Cardiac muscle cell (in vitro differentiated cells and primary cell): ENCODE measurements at regions not wholly inside any gene's neighbourhood (a gene's known extent, or its start where the extent isn't known, plus 50 kb on each side); places are given as distances from the start of the nearest gene placed in this dataset.
A peak's percentile ranks its signal among the peaks of the same experiment; 100 is the strongest.

Experiments
- DNase-seq, 2 donors: peaks; one replicate each; pipeline versions ENCODE4 v3.0.0 to v3.0.0-alpha.2; 2010 to 2017; ENCODE audit warnings: low read depth in 1 of 2, low spot score in 1 of 2
- H3K27ac ChIP-seq: fragments of 200-600 bp; sonication (generic); 2 replicates; pipeline ENCODE4 v1.5.1; 2016
- H3K27me3 ChIP-seq: fragments of 200-600 bp; sonication (generic); 2 replicates; pipeline ENCODE4 v1.6.0; 2016; ENCODE audit warnings: control low read depth
- H3K36me3 ChIP-seq: fragments of 200-600 bp; sonication (generic); 2 replicates; pipeline ENCODE4 v1.5.1; 2016; ENCODE audit warnings: control low read depth
- H3K4me1 ChIP-seq: fragments of 200-600 bp; sonication (generic); 2 replicates; pipeline ENCODE4 v1.8.1; 2017; ENCODE audit warnings: low read depth, mild to moderate bottlenecking, mixed run types
- H3K4me3 ChIP-seq: fragments of 200-600 bp; sonication (generic); 2 replicates; pipeline ENCODE4 v1.5.1; 2016; ENCODE audit warnings: mild to moderate bottlenecking
- H3K9me3 ChIP-seq: fragments of 200-600 bp; sonication (generic); 2 replicates; pipeline ENCODE4 v1.5.1; 2017; ENCODE audit warnings: low read depth, mild to moderate bottlenecking, control low read depth
- TF ChIP-seq, protein P1 (sequence below): IDR thresholded peaks from 2 replicates; pipeline ENCODE4 v1.5.1; 2012; ENCODE audit warnings: low read depth, mild to moderate bottlenecking, low read length

DNA sequence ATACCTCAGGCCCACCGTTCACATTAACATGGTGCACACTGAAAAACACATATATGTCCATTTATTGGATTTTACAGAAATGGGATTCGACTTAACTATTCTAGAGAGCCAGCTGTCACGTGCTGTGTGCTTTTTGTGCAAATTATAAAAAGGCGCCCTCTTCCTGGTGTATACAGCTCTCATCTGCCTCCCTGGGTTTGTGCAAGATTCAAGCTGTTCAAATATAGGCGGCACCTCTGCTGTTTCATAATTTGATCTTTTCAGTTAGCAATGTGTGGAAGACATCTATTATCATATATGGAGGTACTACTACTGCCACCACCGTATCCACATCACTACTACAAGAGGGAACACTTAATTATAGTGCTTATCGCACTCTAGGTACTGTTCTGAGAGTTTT, 187.6 kb downstream of the EBLN2 start:
- no peak overlapping the region for H3K27ac ChIP-seq
- no peak overlapping the region for H3K4me3 ChIP-seq
- H3K27me3 ChIP-seq, result no peaks in the 10 kb centered on the region
- DNase-seq, result no peak
- H3K9me3 ChIP-seq, result no peaks in the 10 kb centered on the region
- no peaks in the 10 kb centered on the region for H3K36me3 ChIP-seq
- TF ChIP-seq, protein P1, sequence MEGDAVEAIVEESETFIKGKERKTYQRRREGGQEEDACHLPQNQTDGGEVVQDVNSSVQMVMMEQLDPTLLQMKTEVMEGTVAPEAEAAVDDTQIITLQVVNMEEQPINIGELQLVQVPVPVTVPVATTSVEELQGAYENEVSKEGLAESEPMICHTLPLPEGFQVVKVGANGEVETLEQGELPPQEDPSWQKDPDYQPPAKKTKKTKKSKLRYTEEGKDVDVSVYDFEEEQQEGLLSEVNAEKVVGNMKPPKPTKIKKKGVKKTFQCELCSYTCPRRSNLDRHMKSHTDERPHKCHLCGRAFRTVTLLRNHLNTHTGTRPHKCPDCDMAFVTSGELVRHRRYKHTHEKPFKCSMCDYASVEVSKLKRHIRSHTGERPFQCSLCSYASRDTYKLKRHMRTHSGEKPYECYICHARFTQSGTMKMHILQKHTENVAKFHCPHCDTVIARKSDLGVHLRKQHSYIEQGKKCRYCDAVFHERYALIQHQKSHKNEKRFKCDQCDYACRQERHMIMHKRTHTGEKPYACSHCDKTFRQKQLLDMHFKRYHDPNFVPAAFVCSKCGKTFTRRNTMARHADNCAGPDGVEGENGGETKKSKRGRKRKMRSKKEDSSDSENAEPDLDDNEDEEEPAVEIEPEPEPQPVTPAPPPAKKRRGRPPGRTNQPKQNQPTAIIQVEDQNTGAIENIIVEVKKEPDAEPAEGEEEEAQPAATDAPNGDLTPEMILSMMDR, result no peak
- H3K4me1 ChIP-seq, result peaks cover 3% of the 10 kb centered on the region

DNA sequence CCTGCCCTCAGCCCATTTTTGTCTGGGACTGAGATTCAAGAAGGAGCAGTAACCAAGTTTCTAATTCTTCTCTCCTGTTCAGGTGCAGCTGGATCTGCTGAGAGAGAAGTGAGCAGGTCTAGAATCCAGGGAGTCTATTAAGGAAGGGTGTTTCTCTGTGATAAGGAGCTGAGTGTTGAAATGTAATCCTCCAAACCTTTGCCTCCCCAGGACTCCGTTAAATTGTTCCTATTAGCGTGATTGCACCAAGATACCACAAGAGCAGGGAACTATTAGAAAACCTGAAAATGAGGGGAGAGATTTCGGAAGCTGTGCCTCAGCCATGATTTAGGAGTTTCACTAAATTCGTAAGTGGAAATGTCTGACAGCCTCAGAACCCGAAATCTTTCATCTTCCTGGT, 192.6 kb downstream of the EBLN2 start:
- H3K27me3 ChIP-seq, result no peaks in the 10 kb centered on the region
- no peaks in the 10 kb centered on the region for H3K9me3 ChIP-seq
- H3K4me3 ChIP-seq, result no peak overlapping the region
- H3K4me1 ChIP-seq, result peaks cover 13% of the 10 kb centered on the region
- no peak overlapping the region for H3K27ac ChIP-seq
- DNase-seq, result no peak
- TF ChIP-seq, protein P1, result no peak
- H3K36me3 ChIP-seq, result no peaks in the 10 kb centered on the region

DNA sequence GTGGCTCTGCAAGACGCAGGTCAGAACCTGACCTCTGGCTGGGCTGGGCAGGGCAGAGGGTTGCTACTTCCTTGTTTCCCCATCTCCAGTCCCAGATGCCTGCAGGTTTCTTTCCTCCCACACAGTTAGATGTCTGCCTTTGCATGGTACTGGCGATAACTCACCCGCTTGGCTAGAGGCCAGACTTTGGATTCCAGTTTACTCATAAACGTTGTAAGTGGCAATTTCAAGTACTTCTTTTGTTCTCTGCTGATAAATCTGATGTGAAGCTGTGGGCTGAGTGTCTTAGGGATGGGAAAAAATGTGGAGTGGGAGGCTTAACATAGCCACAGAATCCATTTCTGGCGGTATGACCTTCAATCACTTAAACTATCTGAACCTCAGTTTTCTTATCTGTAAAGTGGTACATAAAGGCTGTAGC, 194.2 kb downstream of the EBLN2 start:
- TF ChIP-seq, protein P1, result no peak
- H3K9me3 ChIP-seq, result no peaks in the 10 kb centered on the region
- H3K36me3 ChIP-seq, result no peaks in the 10 kb centered on the region
- no peaks in the 10 kb centered on the region for H3K27me3 ChIP-seq
- no peak overlapping the region for H3K4me3 ChIP-seq
- peaks cover 13% of the 10 kb centered on the region for H3K4me1 ChIP-seq
- DNase-seq, result peak; percentile 79 to 89
- H3K27ac ChIP-seq, result no peak overlapping the region

DNA sequence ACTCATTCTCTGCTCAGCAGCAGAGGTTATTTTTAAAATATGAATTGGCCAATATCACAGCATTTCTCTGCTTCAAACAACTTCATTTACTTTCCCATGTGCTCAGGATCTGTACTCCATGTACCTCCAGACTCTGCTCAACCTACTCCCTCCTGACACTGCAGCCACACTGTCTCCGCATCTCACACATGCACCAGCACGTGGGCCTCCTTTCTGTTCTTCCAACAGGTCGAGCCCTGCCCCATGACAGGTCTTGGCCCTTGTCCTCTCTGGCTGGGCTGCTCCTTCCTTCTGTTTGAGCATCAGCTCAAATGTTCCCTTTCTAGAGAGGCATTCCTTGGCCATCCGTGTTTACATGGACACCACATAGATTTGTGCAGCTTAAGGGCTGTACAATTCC, 195.7 kb downstream of the EBLN2 start:
- Histone ChIP-seq H3K4me1 (peaks cover 13% of the 10 kb centered on the region), H3K27ac (no peak overlapping the region), H3K9me3 (no peaks in the 10 kb centered on the region), H3K36me3 (no peaks in the 10 kb centered on the region), H3K27me3 (no peaks in the 10 kb centered on the region), H3K4me3 (no peak overlapping the region)
- TF ChIP-seq, protein P1, result no peak
- no peak for DNase-seq

DNA sequence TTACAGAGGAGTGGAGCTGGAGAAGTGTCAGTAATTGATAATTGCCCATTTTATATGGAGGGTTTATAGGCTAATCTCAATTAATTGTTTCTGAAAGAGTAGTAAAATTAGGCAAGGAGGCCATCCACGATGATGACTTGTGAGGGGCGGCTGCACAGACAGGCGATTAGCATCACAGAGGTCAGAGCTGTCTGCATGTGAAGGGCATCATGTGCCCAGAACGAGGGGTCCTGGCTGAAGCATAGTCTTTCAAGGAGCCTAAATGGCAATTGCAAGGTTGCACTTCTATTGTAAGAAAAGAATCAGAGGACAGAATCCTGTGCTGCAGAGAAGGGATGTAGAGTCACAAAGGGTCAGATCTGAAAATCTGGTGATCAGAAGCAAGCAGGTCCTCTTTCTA, 196.6 kb downstream of the EBLN2 start:
- Histone ChIP-seq H3K27ac (no peak overlapping the region), H3K27me3 (no peaks in the 10 kb centered on the region), H3K4me3 (no peak overlapping the region), H3K4me1 (peaks cover 13% of the 10 kb centered on the region), H3K36me3 (no peaks in the 10 kb centered on the region), H3K9me3 (no peaks in the 10 kb centered on the region)
- TF ChIP-seq, protein P1, result no peak
- no peak for DNase-seq

DNA sequence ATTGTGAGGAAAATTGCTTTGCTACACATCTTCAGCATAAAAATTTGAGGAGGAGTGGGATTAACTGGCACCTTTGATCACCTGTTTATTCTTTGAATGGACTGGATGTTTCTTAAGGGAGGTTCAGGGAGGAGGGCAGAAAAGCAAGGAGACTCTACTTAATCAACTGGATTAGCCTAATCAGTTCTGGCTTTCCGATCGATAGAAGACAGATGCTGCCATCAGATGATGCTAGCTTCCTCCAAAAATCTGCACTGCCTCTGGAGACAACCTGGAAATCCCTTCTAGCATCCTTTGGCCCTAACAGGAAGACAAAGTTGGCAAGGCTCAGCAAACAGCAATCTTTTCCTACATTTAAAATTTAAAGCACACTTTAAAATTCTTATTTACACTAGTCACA, 197.8 kb downstream of the EBLN2 start:
- TF ChIP-seq, protein P1, result no peak
- Histone ChIP-seq H3K27ac (no peak overlapping the region), H3K4me1 (peaks cover 8% of the 10 kb centered on the region), H3K9me3 (no peaks in the 10 kb centered on the region), H3K27me3 (no peaks in the 10 kb centered on the region), H3K4me3 (no peak overlapping the region), H3K36me3 (no peaks in the 10 kb centered on the region)
- no peak for DNase-seq
